GM23338 (cell line): ENCODE measurements at regions not wholly inside any gene's neighbourhood (a gene's known extent, or its start where the extent isn't known, plus 50 kb on each side); places are given as distances from the start of the nearest gene placed in this dataset.

ENCODE experiments used
- ATAC-seq: fragments of 200-7000 bp; cut with Tn5 transposase; 3 replicates; pipeline ENCODE4 v1.9.1; 2020
- DNase-seq: peaks from one replicate; pipeline ENCODE4 v3.0.0-alpha.2; 2015; ENCODE audit warnings: low spot score
- H2AFZ ChIP-seq: fragments of 200-600 bp; sonication (generic); 2 replicates; pipeline ENCODE4 v1.8.0; 2016; ENCODE audit warnings: antibody characterized with exemption, mild to moderate bottlenecking, moderate library complexity
- H3F3A ChIP-seq: fragments of 200-600 bp; sonication (generic); replicated peaks from 2 replicates; pipeline ENCODE4 v1.8.0; 2017; ENCODE audit warnings: antibody characterized with exemption, mixed run types, low read depth
- H3K27ac ChIP-seq: fragments of 200-600 bp; sonication (generic); 2 replicates; pipeline ENCODE4 v1.6.1; 2016; ENCODE audit warnings: low read depth
- H3K27me3 ChIP-seq: fragments of 200-600 bp; sonication (generic); 2 replicates; pipeline ENCODE4 v1.8.0; 2016; ENCODE audit warnings: mild to moderate bottlenecking, mixed run types, moderate library complexity; ENCODE audit not compliant: insufficient read depth
- H3K36me3 ChIP-seq: fragments of 200-600 bp; sonication (generic); 2 replicates; pipeline ENCODE4 v1.8.0; 2016; ENCODE audit warnings: mild to moderate bottlenecking; ENCODE audit not compliant: insufficient read depth
- H3K4me1 ChIP-seq: fragments of 200-600 bp; sonication (generic); 2 replicates; pipeline ENCODE4 v1.8.0; 2016; ENCODE audit warnings: mild to moderate bottlenecking, moderate library complexity; ENCODE audit not compliant: insufficient read depth
- H3K4me2 ChIP-seq: fragments of 200-600 bp; sonication (generic); 2 replicates; pipeline ENCODE4 v1.7.1; 2017; ENCODE audit warnings: mixed run types
- H3K4me3 ChIP-seq: fragments of 200-600 bp; sonication (generic); 2 replicates; pipeline ENCODE4 v1.6.1; 2016; ENCODE audit warnings: mixed run types
- H3K79me2 ChIP-seq: fragments of 200-600 bp; sonication (generic); replicated peaks from 2 replicates; pipeline ENCODE4 v1.8.0; 2017; ENCODE audit warnings: mild to moderate bottlenecking; ENCODE audit not compliant: insufficient read depth
- H3K9me2 ChIP-seq: fragments of 200-600 bp; sonication (generic); 2 replicates; pipeline ENCODE4 v1.8.0; 2017; ENCODE audit not compliant: insufficient read depth
- H4K20me1 ChIP-seq: fragments of 200-600 bp; sonication (generic); replicated peaks from 2 replicates; pipeline ENCODE4 v1.8.0; 2017; ENCODE audit warnings: mild to moderate bottlenecking; ENCODE audit not compliant: insufficient read depth
- H3K27ac Mint-ChIP-seq: 2 replicates; pipeline ENCODE4 v1.8.0; 2020; ENCODE audit warnings: inconsistent platforms, mild to moderate bottlenecking, moderate library complexity, mixed read lengths
- H3K27me3 Mint-ChIP-seq: 3 replicates; pipeline ENCODE4 v1.8.0; 2022; ENCODE audit warnings: low read depth, mild to moderate bottlenecking, moderate library complexity, mixed read lengths, inconsistent platforms; ENCODE audit not compliant: insufficient read depth, poor library complexity
- H3K36me3 Mint-ChIP-seq: 3 replicates; pipeline ENCODE4 v1.8.0; 2021; ENCODE audit warnings: low read depth, mild to moderate bottlenecking, inconsistent platforms, moderate library complexity, mixed read lengths
- H3K4me1 Mint-ChIP-seq: 3 replicates; pipeline ENCODE4 v1.8.0; 2020; ENCODE audit warnings: mild to moderate bottlenecking, inconsistent platforms, mixed read lengths
- H3K4me3 Mint-ChIP-seq: 3 replicates; pipeline ENCODE4 v1.8.0; 2021; ENCODE audit warnings: moderate library complexity, mild to moderate bottlenecking, inconsistent platforms, mixed read lengths
- H3K9me3 Mint-ChIP-seq: 3 replicates; pipeline ENCODE4 v1.8.0; 2020; ENCODE audit warnings: moderate library complexity, mild to moderate bottlenecking, inconsistent platforms, mixed read lengths
- CREB1 ChIP-seq: fragments of 250-450 bp; sonication (Bioruptor Pico); IDR thresholded peaks from 2 replicates; pipeline ENCODE4 v1.5.0; 2020; ENCODE audit warnings: low read depth, mild to moderate bottlenecking, moderate library complexity
- ETS1 ChIP-seq: IDR thresholded peaks from 2 replicates; pipeline ENCODE4 v1.6.1; 2016; ENCODE audit warnings: antibody characterized with exemption
- EZH2 ChIP-seq: fragments of 200-600 bp; sonication (generic); IDR thresholded peaks from one replicate; pipeline ENCODE4 v1.8.0; 2017; ENCODE audit warnings: antibody characterized with exemption, mild to moderate bottlenecking, low read depth; ENCODE audit not compliant: unreplicated experiment
- EZH2phosphoT487 ChIP-seq: fragments of 200-600 bp; sonication (generic); IDR thresholded peaks from one replicate; pipeline ENCODE4 v1.8.1; 2018; ENCODE audit warnings: antibody characterized with exemption; ENCODE audit not compliant: unreplicated experiment
- JUNB ChIP-seq: IDR thresholded peaks from one replicate; pipeline ENCODE4 v1.6.1; 2016; ENCODE audit warnings: antibody characterized with exemption; ENCODE audit not compliant: unreplicated experiment
- NANOG ChIP-seq: IDR thresholded peaks from 2 replicates; pipeline ENCODE4 v1.6.1; 2016; ENCODE audit warnings: antibody characterized with exemption, borderline replicate concordance
- POLR2AphosphoS5 ChIP-seq: IDR thresholded peaks from 2 replicates; pipeline ENCODE4 v1.6.1; 2016; ENCODE audit warnings: antibody characterized with exemption, low read depth
- STAT1 ChIP-seq: IDR thresholded peaks from one replicate; pipeline ENCODE4 v1.6.1; 2016; ENCODE audit warnings: antibody characterized with exemption; ENCODE audit not compliant: unreplicated experiment
- ZNF114 ChIP-seq: fragments of 250-450 bp; sonication (Bioruptor Pico); IDR thresholded peaks from 2 replicates; pipeline ENCODE4 v1.5.0; 2020; ENCODE audit warnings: mild to moderate bottlenecking, moderate library complexity
- ZNF331 ChIP-seq: fragments of 250-450 bp; sonication (Bioruptor Pico); IDR thresholded peaks from 2 replicates; pipeline ENCODE4 v1.5.0; 2020; ENCODE audit warnings: low read depth, mild to moderate bottlenecking, moderate library complexity
- TF ChIP-seq, protein P1 (sequence below), 2 experiments: fragments of 200-600 bp in 1 of 2; sonication (generic) in 1 of 2; conservative IDR thresholded peaks; 2 replicates each; pipeline versions ENCODE4 v1.5.1 to v1.6.1; 2016 to 2017; ENCODE audit warnings: antibody characterized with exemption in 2 of 2, low read depth in 2 of 2, mild to moderate bottlenecking in 2 of 2, moderate library complexity in 1 of 2
- TF ChIP-seq, protein P2 (sequence below): fragments of 250-450 bp; sonication (Bioruptor Pico); IDR thresholded peaks from 2 replicates; pipeline ENCODE4 v1.5.0; 2020; ENCODE audit warnings: mild to moderate bottlenecking, moderate library complexity
- TF ChIP-seq, protein P3 (sequence below): IDR thresholded peaks from one replicate; pipeline ENCODE4 v1.6.1; 2018; ENCODE audit warnings: antibody characterized with exemption; ENCODE audit not compliant: unreplicated experiment

GRCh38 chr2:228644199-228644598 lies 462.7 kb upstream of the SPHKAP start:
- H3K9me3 Mint-ChIP-seq, result no peaks in the 10 kb centered on the region
- H3K36me3 Mint-ChIP-seq, result no peaks in the 10 kb centered on the region
- Histone ChIP-seq H3K4me2 (no peak overlapping the region), H3K27me3 (no peaks in the 10 kb centered on the region), H3K9me2 (peaks cover 2% of the 10 kb centered on the region; the same call in 1 of the 2 replicates), H3K4me1 (no peaks in the 10 kb centered on the region), H3K79me2 (no peaks in the 10 kb centered on the region), H3K27ac (no peak overlapping the region), H2AFZ (no peak overlapping the region), H4K20me1 (no peaks in the 10 kb centered on the region), H3K36me3 (no peaks in the 10 kb centered on the region), H3F3A (no peaks in the 10 kb centered on the region), H3K4me3 (no peak overlapping the region)
- H3K4me1 Mint-ChIP-seq, result no peaks in the 10 kb centered on the region
- ATAC-seq (no peak), DNase-seq (no peak)
- no peak overlapping the region for H3K4me3 Mint-ChIP-seq
- H3K27me3 Mint-ChIP-seq, result no peaks in the 10 kb centered on the region
- TF ChIP-seq CREB1 (no peak), ETS1 (no peak), EZH2 (no peak), JUNB (no peak), EZH2phosphoT487 (no peak), NANOG (no peak), STAT1 (no peak), ZNF331 (no peak), ZNF114 (CRISPR knock-in tag) (no peak), POLR2AphosphoS5 (no peak)
- TF ChIP-seq, protein P1, sequence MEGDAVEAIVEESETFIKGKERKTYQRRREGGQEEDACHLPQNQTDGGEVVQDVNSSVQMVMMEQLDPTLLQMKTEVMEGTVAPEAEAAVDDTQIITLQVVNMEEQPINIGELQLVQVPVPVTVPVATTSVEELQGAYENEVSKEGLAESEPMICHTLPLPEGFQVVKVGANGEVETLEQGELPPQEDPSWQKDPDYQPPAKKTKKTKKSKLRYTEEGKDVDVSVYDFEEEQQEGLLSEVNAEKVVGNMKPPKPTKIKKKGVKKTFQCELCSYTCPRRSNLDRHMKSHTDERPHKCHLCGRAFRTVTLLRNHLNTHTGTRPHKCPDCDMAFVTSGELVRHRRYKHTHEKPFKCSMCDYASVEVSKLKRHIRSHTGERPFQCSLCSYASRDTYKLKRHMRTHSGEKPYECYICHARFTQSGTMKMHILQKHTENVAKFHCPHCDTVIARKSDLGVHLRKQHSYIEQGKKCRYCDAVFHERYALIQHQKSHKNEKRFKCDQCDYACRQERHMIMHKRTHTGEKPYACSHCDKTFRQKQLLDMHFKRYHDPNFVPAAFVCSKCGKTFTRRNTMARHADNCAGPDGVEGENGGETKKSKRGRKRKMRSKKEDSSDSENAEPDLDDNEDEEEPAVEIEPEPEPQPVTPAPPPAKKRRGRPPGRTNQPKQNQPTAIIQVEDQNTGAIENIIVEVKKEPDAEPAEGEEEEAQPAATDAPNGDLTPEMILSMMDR (conservative IDR thresholded peaks at IDR 0.05; ENCODE audit: low read depth in 2 of 2), result no peak
- TF ChIP-seq, protein P2, sequence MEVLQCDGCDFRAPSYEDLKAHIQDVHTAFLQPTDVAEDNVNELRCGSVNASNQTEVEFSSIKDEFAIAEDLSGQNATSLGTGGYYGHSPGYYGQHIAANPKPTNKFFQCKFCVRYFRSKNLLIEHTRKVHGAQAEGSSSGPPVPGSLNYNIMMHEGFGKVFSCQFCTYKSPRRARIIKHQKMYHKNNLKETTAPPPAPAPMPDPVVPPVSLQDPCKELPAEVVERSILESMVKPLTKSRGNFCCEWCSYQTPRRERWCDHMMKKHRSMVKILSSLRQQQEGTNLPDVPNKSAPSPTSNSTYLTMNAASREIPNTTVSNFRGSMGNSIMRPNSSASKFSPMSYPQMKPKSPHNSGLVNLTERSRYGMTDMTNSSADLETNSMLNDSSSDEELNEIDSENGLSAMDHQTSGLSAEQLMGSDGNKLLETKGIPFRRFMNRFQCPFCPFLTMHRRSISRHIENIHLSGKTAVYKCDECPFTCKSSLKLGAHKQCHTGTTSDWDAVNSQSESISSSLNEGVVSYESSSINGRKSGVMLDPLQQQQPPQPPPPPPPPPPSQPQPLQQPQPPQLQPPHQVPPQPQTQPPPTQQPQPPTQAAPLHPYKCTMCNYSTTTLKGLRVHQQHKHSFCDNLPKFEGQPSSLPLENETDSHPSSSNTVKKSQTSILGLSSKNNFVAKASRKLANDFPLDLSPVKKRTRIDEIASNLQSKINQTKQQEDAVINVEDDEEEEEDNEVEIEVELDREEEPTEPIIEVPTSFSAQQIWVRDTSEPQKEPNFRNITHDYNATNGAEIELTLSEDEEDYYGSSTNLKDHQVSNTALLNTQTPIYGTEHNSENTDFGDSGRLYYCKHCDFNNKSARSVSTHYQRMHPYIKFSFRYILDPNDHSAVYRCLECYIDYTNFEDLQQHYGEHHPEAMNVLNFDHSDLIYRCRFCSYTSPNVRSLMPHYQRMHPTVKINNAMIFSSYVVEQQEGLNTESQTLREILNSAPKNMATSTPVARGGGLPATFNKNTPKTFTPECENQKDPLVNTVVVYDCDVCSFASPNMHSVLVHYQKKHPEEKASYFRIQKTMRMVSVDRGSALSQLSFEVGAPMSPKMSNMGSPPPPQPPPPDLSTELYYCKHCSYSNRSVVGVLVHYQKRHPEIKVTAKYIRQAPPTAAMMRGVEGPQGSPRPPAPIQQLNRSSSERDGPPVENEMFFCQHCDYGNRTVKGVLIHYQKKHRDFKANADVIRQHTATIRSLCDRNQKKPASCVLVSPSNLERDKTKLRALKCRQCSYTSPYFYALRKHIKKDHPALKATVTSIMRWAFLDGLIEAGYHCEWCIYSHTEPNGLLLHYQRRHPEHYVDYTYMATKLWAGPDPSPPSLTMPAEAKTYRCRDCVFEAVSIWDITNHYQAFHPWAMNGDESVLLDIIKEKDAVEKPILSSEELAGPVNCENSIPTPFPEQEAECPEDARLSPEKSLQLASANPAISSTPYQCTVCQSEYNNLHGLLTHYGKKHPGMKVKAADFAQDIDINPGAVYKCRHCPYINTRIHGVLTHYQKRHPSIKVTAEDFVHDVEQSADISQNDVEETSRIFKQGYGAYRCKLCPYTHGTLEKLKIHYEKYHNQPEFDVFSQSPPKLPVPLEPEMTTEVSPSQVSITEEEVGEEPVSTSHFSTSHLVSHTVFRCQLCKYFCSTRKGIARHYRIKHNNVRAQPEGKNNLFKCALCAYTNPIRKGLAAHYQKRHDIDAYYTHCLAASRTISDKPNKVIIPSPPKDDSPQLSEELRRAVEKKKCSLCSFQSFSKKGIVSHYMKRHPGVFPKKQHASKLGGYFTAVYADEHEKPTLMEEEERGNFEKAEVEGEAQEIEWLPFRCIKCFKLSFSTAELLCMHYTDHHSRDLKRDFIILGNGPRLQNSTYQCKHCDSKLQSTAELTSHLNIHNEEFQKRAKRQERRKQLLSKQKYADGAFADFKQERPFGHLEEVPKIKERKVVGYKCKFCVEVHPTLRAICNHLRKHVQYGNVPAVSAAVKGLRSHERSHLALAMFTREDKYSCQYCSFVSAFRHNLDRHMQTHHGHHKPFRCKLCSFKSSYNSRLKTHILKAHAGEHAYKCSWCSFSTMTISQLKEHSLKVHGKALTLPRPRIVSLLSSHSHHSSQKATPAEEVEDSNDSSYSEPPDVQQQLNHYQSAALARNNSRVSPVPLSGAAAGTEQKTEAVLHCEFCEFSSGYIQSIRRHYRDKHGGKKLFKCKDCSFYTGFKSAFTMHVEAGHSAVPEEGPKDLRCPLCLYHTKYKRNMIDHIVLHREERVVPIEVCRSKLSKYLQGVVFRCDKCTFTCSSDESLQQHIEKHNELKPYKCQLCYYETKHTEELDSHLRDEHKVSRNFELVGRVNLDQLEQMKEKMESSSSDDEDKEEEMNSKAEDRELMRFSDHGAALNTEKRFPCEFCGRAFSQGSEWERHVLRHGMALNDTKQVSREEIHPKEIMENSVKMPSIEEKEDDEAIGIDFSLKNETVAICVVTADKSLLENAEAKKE (CRISPR knock-in tag), result no peak
- TF ChIP-seq, protein P3, sequence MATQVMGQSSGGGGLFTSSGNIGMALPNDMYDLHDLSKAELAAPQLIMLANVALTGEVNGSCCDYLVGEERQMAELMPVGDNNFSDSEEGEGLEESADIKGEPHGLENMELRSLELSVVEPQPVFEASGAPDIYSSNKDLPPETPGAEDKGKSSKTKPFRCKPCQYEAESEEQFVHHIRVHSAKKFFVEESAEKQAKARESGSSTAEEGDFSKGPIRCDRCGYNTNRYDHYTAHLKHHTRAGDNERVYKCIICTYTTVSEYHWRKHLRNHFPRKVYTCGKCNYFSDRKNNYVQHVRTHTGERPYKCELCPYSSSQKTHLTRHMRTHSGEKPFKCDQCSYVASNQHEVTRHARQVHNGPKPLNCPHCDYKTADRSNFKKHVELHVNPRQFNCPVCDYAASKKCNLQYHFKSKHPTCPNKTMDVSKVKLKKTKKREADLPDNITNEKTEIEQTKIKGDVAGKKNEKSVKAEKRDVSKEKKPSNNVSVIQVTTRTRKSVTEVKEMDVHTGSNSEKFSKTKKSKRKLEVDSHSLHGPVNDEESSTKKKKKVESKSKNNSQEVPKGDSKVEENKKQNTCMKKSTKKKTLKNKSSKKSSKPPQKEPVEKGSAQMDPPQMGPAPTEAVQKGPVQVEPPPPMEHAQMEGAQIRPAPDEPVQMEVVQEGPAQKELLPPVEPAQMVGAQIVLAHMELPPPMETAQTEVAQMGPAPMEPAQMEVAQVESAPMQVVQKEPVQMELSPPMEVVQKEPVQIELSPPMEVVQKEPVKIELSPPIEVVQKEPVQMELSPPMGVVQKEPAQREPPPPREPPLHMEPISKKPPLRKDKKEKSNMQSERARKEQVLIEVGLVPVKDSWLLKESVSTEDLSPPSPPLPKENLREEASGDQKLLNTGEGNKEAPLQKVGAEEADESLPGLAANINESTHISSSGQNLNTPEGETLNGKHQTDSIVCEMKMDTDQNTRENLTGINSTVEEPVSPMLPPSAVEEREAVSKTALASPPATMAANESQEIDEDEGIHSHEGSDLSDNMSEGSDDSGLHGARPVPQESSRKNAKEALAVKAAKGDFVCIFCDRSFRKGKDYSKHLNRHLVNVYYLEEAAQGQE, result no peak
- no peak overlapping the region for H3K27ac Mint-ChIP-seq
